Testis (tissue), 2 donors: ENCODE measurements at regions not wholly inside any gene's neighbourhood (a gene's known extent, or its start where the extent isn't known, plus 50 kb on each side); places are given as distances from the start of the nearest gene placed in this dataset.

ENCODE experiments used
- DNase-seq: peaks from one replicate; pipeline ENCODE4 v3.0.0-alpha.2; 2019
- H3K27ac ChIP-seq, 2 donors: fragments of 200-600 bp; sonication (generic); one replicate each; pipeline ENCODE4 v1.5.1; 2019
- H3K27me3 ChIP-seq: fragments of 200-600 bp; sonication (generic); one replicate; pipeline ENCODE4 v1.5.1; 2019
- H3K36me3 ChIP-seq: fragments of 200-600 bp; sonication (generic); one replicate; pipeline ENCODE4 v1.5.1; 2017; ENCODE audit warnings: low read depth; ENCODE audit errors: missing control alignments
- H3K4me1 ChIP-seq: fragments of 200-600 bp; sonication (generic); one replicate; pipeline ENCODE4 v1.5.1; 2019
- H3K4me3 ChIP-seq, 2 donors: fragments of 200-600 bp; sonication (generic); one replicate each; pipeline ENCODE4 v1.5.1; 2017 to 2019
- H3K9me3 ChIP-seq: fragments of 200-600 bp; sonication (generic); one replicate; pipeline ENCODE4 v1.5.1; 2017
- CTCF ChIP-seq, 3 experiments: fragments of 450-650 bp in 2 of 3; fragments of 200-600 bp in 1 of 3; sonication (generic) in 1 of 3; IDR thresholded peaks; one replicate each; pipeline ENCODE4 v1.5.1; 2016 to 2019; ENCODE audit warnings: antibody characterized with exemption in 3 of 3, mild to moderate bottlenecking in 2 of 3, moderate library complexity in 1 of 3
- POLR2A ChIP-seq: fragments of 450-650 bp; IDR thresholded peaks from one replicate; pipeline ENCODE4 v1.6.1; 2017; ENCODE audit warnings: antibody characterized with exemption, mild to moderate bottlenecking, moderate library complexity
- WGBS, 2 donors: methylation state at CpG; one replicate each; pipeline ENCODE4 v1.1.5; 2018; 5-methylcytosine and 5-hydroxymethylcytosine counted together
- intact Hi-C: fragments of 100-400 bp; cut with DNase I; formaldehyde crosslinking; loops from one replicate; pipeline ENCODE4 v1.15.1; 2023; ENCODE audit warnings: low total_unique reads

GRCh38 chr6:17202526-17202925 lies 78.6 kb upstream of the RBM24 start:
- WGBS, 2 donors, result 32 to 34% methylated on average over 7 of the region's 7 CpGs
- Histone ChIP-seq H3K36me3 (no peaks in the 10 kb centered on the region), H3K27ac (no peak overlapping the region)

GRCh38 chr6:17204533-17204932 lies 76.6 kb upstream of the RBM24 start:
- H3K36me3 ChIP-seq, result no peaks in the 10 kb centered on the region
- H3K9me3 ChIP-seq, result no peaks in the 10 kb centered on the region
- no peak for DNase-seq
- no peak overlapping the region for H3K4me3 ChIP-seq
- TF ChIP-seq POLR2A (no peak), CTCF (IDR thresholded peaks at IDR 0.05) (no peak)
- intact Hi-C loops, result no loop called here
- WGBS, 2 donors, result 53 to 74% methylated on average over 1 of the region's 1 CpG
- H3K27ac ChIP-seq, result no peak overlapping the region
- H3K27me3 ChIP-seq, result no peaks in the 10 kb centered on the region
- no peaks in the 10 kb centered on the region for H3K4me1 ChIP-seq

More at GRCh38 chr6:17202526-17202925, 78.6 kb upstream of the RBM24 start:
- DNase-seq, result no peak
- TF ChIP-seq CTCF (IDR thresholded peaks at IDR 0.05) (no peak), POLR2A (no peak)
- no peaks in the 10 kb centered on the region for H3K4me1 ChIP-seq
- no peaks in the 10 kb centered on the region for H3K27me3 ChIP-seq
- H3K9me3 ChIP-seq, result no peaks in the 10 kb centered on the region
- intact Hi-C loops, result no loop called here
- no peak overlapping the region for H3K4me3 ChIP-seq

- Histone ChIP-seq H3K27me3 (no peaks in the 10 kb centered on the region), H3K27ac (no peak overlapping the region), H3K9me3 (no peaks in the 10 kb centered on the region), H3K36me3 (no peaks in the 10 kb centered on the region), H3K4me3 (no peak overlapping the region), H3K4me1 (no peaks in the 10 kb centered on the region)
- no peak for DNase-seq
- 90 to 95% methylated on average over 16 to 22 of the region's 22 CpGs for WGBS, 2 donors
- intact Hi-C loops, result no loop called here
- TF ChIP-seq CTCF (IDR thresholded peaks at IDR 0.05) (no peak), POLR2A (no peak)
Measured at GRCh38 chr6:17206566-17207072, 74.5 kb upstream of the RBM24 start.

- H3K4me3 ChIP-seq, result no peak overlapping the region
- no peaks in the 10 kb centered on the region for H3K9me3 ChIP-seq
- intact Hi-C loops, result no loop called here
- no peak for DNase-seq
- no peaks in the 10 kb centered on the region for H3K4me1 ChIP-seq
- no peak overlapping the region for H3K27ac ChIP-seq
- no peaks in the 10 kb centered on the region for H3K27me3 ChIP-seq
- WGBS, 2 donors, result 85 to 96% methylated on average over 2 of the region's 2 CpGs
- no peaks in the 10 kb centered on the region for H3K36me3 ChIP-seq
- TF ChIP-seq CTCF (IDR thresholded peaks at IDR 0.05), result no peak
- no peak for TF ChIP-seq POLR2A
Measured at GRCh38 chr6:17207281-17207680, 73.9 kb upstream of the RBM24 start.

GRCh38 chr6:17210683-17211082 lies 70.5 kb upstream of the RBM24 start:
- TF ChIP-seq POLR2A (no peak), CTCF (IDR thresholded peaks at IDR 0.05) (no peak)
- no peaks in the 10 kb centered on the region for H3K9me3 ChIP-seq
- DNase-seq, result no peak
- H3K27ac ChIP-seq, result no peak overlapping the region
- H3K36me3 ChIP-seq, result no peaks in the 10 kb centered on the region
- no peaks in the 10 kb centered on the region for H3K27me3 ChIP-seq
- no peak overlapping the region for H3K4me3 ChIP-seq
- intact Hi-C loops, result no loop called here
- H3K4me1 ChIP-seq, result no peaks in the 10 kb centered on the region
- 91 to 92% methylated on average over 3 of the region's 3 CpGs for WGBS, 2 donors
